Limb (tissue), 2 donors: ENCODE measurements at regions not wholly inside any gene's neighbourhood (a gene's known extent, or its start where the extent isn't known, plus 50 kb on each side); places are given as distances from the start of the nearest gene placed in this dataset.

Experiments used
- DNase-seq, 2 donors: peaks; one replicate each; pipeline ENCODE4 v3.0.0-alpha.2; 2016; ENCODE audit errors: extremely low spot score in 2 of 2

DNA sequence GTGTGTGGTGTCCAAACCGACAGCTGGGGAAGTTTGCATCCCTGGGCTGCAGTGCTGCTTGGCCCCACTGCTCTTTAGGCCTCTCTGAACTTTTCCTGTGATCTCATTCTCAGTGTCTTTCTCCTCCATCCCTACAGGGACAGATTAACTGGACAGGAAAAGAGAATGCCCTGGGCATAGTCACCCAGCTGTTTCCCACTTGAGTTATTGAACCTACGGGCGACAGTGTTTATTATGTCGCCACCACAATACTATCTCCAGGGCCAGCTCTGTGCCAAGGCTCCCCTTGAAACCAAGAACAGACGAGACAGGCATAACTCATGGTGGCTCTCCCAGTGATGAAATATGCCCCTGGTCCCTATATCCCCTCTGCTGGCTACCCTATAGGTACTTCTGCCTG, 147.8 kb upstream of the EPHA7 start:
- DNase-seq = no peak

DNA sequence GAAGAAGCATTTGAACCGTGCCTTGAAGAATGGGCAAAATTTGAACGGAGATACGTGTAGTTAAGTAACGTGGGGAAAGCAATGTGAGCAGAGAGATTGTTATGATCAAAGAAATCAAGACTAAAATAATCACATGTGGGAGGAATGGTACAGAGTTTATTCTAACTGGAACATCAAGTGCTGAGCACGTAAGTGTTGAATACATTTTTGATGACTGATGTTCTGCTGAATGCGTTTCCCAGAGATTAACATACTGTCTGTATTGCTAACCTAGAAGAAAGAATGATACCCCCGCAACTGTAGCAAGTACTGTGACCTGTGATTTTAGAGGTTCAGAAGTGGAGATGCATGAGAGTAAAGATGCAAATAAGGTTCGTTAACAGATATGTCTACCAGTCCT, 146.9 kb upstream of the EPHA7 start:
- DNase-seq = no peak

DNA sequence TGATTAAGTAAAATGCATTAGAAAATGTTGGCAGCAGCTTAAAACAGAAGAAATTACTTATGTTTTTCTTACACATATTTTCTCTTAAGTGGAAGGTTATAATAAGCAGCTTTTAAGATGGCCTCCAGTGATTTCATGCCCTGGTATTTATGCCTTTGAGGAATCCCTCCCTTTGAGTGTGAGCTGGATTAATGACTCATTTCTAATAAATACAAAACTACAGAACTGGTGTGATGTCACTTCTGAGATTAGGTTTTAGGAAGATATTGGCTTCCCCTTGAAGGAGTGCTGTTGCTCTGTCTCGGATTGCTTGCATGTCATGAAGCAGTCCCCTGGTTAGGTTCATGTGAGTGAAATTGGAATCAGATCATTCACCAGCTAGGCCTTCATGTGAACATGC, 143.2 kb upstream of the EPHA7 start:
- no peak for DNase-seq

DNA sequence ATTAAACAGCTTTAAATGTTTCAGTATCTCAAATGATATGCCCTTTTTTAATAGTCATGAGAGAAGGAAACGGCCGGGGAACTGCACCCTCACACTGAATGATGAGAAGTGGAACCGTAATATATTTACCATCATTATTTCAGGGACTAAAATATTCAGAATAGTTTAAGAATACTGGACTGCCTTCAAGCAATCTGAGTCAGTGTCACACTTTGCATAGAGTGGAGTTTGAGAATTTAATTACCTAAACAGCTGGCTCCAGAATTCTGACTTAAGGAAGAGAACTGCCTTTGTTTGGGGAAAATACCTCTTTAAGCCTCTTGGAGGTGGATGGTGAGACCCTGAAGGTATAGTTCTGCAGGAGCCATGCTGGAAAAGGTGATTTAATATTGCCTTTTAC, 135.9 kb upstream of the EPHA7 start:
- DNase-seq = no peak

DNA sequence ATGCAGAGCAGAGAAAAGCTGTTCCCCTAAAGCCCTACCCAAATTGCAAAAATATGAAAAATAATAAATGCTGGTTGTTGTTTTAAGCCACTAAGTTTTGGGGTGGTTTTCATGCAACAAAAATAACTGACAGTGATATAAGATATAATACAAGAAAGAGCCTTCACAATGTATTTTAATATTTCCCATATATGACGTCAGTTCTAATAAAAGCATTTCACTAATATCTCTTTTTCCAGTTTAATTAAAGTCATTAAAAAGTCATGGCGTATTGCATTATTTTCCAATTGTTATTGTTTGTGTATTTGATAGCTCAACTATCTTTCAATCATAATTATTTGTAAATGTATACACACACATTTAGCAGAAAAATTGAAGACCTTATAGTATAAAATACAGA, 134.7 kb upstream of the EPHA7 start:
- DNase-seq = no peak

DNA sequence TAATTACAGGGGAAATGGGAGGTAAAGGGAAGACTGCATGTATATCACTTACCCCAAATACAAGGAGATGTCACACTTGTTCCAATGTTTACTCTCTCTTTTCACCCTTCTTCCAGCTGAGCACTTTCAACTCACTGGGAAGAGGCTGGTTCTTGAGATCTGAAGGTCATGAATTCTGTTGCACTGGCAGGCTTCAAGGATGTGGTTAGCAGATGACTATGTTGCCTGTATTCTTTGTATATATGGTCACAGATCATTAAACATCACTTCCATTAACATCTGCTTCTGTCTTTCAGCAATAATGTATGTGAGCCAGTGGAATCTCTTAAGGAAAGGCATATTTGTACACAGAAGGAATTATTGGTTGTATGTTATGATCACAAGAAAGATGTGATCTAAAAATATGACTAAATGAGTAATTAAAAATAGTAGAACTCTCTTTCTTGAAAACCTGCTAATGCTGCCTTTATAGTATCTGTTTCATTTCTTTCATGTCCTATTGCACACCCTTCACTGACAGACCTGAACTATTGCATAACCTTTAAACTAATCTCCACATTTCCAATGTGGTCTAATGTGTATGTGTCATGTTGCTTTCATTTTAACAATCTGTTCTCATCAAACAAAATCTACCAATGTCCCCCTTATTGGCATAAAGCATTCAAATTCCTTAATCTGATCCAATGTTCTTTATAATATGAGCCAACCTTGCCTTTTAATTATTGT, 131.4 kb upstream of the EPHA7 start:
- no peak for DNase-seq

DNA sequence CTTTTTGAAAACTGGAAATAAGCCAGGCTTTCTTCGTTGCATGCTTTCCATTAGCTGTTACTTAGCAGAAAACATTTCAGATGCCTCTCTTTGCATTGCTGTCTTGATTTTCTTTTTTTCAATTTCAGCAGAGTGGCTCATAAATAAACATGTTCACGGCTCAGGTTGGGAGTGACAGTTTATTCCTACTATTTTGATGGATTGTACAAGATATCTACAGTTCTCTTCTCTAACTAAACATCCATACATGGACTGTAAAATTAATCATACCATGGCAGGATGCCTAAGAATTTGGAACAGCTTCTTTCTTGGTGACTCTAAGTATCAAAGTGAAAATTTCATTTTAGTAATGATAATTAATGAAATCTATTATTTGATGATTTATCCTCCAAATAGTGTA, 130.5 kb upstream of the EPHA7 start:
- no peak for DNase-seq

DNA sequence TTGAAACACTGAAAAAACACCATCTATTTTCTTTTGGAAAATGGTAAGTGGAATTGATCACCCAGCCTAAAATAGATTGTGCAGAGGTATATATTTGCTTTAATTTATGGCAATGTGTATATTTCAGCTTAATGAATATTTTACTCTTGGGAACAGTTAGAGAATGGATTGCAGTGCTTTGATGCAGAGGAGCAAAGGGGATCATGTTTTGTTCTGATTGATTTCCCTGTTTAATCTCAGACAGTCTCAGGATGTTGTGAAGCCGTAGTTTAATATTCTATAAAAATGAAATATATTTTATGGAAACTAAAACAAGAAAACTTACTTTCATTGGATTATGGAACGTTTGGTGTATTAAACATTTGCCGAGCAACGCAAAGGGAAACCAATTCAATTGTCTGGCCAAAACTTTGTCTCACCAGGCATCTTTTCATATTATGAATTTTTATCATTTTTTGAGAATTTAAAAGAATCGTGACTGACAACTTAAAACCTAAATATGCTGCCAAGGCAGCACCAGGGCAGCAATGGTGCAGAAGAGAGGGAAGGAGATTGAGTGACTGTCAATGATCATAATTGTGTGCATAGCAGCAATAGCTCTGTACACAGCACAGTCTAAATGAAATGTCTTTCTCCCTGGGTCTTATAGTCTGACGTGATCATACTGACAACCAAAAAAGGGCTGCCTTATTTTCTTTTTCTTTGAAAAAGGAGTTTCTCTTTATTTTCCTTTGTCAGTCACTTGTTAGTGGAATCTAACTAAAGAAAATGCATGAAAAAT, 105.5 kb upstream of the EPHA7 start:
- no peak for DNase-seq

DNA sequence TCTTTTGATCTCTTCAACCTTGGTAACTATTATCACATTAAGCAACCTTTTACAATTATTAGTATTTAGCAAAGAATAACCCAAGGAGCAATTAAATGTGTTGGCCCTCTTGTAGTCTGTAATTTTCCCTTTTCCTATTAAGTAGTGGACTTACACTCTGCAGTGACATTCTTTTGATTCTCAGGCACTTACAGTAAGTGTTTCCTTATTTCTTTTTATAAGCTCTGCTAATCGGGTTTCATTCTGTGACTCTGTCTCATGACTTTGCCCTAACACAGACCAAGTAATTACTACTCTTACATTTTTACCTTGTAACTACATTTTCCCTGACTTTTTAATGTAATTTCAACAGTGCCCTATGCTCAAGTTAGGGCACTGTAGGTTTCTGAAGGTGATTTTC, 104.0 kb upstream of the EPHA7 start:
- DNase-seq = no peak

DNA sequence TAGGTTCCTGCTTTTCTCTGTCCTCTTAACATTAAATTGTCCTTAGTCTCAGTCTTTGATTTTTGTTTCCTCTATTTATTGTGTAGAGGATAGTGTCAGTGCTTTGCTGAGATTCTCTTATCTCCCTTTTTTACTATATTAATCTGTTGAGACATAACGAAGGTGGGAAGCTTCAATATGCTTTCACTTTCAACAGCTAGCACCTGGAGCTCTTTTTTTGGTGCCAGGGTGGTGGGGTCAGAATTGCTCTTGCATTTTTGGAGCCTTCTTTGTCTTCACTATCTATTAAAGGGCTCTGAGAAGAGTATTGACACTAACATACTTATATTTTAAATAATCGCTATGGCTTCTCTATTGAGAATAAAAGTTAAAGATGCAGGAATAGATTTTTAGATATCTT, 97.1 kb upstream of the EPHA7 start:
- DNase-seq = no peak

DNA sequence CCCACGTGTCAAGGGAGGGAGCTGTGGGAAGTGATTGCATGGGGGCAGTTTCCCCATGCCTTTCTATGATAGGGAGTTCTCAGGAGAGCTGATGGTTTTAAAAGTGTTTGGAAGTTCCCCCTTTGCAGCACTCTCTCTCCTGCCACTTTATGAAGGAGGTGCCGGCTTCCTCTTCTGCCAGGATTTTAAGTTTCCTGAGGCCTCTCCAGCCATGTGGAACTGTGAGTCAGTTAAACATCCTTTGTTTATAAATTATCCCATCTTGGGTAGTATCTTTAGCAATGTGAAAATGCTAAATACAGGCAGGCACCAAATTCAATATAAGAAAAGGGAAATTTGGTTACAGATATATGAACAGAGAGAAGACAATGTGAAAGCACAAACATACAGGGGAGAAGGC, 96.4 kb upstream of the EPHA7 start:
- DNase-seq = no peak

DNA sequence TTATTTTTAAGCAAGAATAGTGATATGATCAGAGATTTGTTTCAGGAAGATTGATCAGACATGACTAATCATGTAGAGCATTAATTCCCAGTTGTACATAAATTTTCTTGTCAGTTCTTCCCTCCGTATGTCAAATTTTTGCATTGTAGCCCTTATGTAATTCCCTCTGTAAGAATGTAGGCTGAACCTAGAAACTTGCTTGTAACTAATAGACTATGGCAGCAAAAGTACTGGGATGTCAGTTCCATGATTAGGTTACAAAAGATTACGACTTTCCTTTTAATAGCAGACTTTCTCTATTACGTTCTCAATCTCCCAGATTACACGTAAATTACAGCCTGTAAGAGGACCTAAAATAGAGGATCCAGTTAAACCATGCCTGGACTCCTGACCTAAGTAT, 79.4 kb upstream of the EPHA7 start:
- DNase-seq = no peak

DNA sequence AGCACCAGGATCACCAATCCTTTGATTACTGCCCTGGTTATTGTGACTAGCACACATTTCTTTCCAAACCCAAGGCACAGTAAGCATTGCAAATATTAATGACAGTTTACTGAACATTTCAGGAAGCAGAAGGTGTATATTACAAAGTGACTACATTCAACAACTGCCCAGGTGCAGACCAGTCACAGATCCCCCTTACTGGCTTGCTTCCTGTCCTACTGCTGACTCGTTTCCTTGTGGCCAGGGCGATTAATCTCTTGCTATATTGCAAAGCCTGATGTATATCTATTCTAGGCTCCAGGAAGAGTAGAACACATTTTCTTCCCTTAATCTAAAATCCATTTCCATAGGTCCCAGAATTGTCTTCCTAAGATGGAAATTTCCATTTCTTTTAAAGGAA, 77.2 kb upstream of the EPHA7 start:
- no peak for DNase-seq

DNA sequence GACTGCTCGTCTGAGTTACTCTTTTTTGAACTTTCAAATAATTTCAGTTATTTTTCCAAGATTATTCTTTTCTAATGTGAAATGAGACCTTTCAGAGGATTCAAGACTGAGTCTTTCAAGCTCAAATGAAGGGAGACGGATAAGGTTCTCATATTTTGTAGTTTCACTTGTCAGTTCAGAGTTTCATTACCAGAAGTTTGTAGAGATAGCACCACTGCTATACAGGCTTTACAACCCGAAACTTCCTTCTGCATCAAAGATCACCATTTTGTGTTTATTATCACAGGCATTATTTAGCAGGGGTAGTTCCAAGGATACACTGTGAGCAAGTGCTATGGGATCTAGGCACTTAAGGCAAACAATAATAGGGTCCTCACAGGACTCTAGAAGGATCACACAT, 74.7 kb upstream of the EPHA7 start:
- DNase-seq = no peak

DNA sequence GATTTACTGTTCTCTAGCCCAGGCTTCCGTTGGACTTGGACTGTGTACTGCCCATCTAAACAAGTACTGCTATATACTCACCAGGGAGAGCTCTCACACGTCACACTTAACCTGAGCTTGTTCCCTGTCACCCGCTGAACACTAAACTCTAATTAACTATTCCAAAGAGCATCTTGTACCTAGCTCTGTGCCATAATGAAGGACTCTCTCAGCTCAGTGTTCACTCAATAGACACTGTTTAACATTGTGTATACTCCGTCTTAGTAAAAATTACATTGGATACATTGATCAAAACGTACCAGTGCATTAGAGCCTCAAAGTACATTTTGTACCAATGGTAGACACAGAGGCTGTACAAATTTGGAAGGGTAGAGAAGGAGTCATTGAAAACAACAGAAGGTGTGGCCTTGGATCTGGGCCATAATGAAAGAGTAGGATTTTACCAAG, 55.4 kb upstream of the EPHA7 start:
- DNase-seq = no peak

DNA sequence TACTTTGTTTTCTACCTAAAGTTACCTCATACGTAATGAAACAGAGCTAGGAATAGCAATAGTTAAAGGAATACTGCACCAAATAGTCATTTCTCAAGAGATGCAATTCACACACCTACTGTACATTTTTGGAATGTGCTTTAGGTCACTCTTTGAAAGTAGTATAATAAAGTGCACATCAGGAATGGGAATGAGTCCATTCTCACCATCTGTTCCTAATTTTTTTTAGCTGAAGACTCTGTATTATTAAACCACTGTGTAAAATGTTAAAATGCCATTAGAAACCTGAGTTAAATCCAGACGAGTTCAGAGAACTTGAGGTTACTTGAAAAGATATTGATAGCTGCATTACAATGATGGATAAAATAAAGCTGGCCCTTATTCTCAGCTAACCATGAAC, 51.9 kb upstream of the EPHA7 start:
- no peak for DNase-seq
